IMR-90 (cell line): ENCODE measurements at regions not wholly inside any gene's neighbourhood (a gene's known extent, or its start where the extent isn't known, plus 50 kb on each side); places are given as distances from the start of the nearest gene placed in this dataset.

Source experiments
- ATAC-seq: fragments of 200-7000 bp; cut with Tn5 transposase; 2 replicates; pipeline ENCODE4 v1.9.1; 2020; ENCODE audit warnings: low read depth, mild to moderate bottlenecking, moderate library complexity
- BruUV-seq: library from RNA; stranded (reverse); fragments of 400-500 nt; replicated peaks from 2 replicates; lab custom pipeline; 2021; lab: Mats Ljungman, UMichigan
- CTCF ChIA-PET: fragments of 300-600 bp; formaldehyde crosslinking; extraction: SDS; loops from one replicate; lab custom pipeline; 2021; ENCODE audit warnings: antibody characterized with exemption; lab: Yijun Ruan, JAX
- POLR2A ChIA-PET: fragments of 300-600 bp; sonication (Branson Sonifier 250); formaldehyde crosslinking; loops from one replicate; lab custom pipeline; 2022; ENCODE audit warnings: antibody characterized with exemption; ENCODE audit not compliant: unreplicated experiment; lab: Charles Lee
- DNase-seq: peaks from one replicate; pipeline ENCODE4 v3.0.0; 2013
- H2AFZ ChIP-seq: replicated peaks from 2 replicates; pipeline ENCODE3; 2013; ENCODE audit warnings: low read length, mild to moderate bottlenecking; ENCODE audit not compliant: poor library complexity
- H2AK5ac ChIP-seq: 2 replicates; pipeline ENCODE4 v1.6.1; 2013; ENCODE audit warnings: low read depth, low read length, inconsistent platforms
- H2AK9ac ChIP-seq: replicated peaks from 2 replicates; pipeline ENCODE3; 2013; ENCODE audit warnings: mild to moderate bottlenecking, low read depth, low read length, moderate library complexity; ENCODE audit not compliant: poor library complexity
- H2BK120ac ChIP-seq: 2 replicates; pipeline ENCODE4 v1.6.1; 2013; ENCODE audit warnings: low read depth, low read length, inconsistent platforms
- H2BK15ac ChIP-seq: 3 replicates; pipeline ENCODE4 v1.6.1; 2013; ENCODE audit warnings: low read depth, low read length, inconsistent platforms
- H2BK20ac ChIP-seq: 2 replicates; pipeline ENCODE4 v1.6.1; 2013; ENCODE audit warnings: low read depth, mild to moderate bottlenecking, inconsistent platforms, low read length, moderate library complexity
- H2BK5ac ChIP-seq: 2 replicates; pipeline ENCODE4 v1.6.1; 2013; ENCODE audit warnings: mild to moderate bottlenecking, low read depth, low read length, inconsistent platforms; ENCODE audit not compliant: poor library complexity, severe bottlenecking
- H3K14ac ChIP-seq: replicated peaks from 2 replicates; pipeline ENCODE4 v1.6.1; 2013; ENCODE audit warnings: low read depth, low read length, inconsistent platforms
- H3K18ac ChIP-seq: 2 replicates; pipeline ENCODE4 v1.6.1; 2013; ENCODE audit warnings: low read depth, low read length, control low read depth
- H3K23ac ChIP-seq: 2 replicates; pipeline ENCODE4 v1.6.1; 2013; ENCODE audit warnings: low read depth, low read length, inconsistent platforms
- H3K27ac ChIP-seq: 2 replicates; pipeline ENCODE4 v1.5.1; 2013; ENCODE audit warnings: mild to moderate bottlenecking, control low read depth, low read length; ENCODE audit not compliant: insufficient read depth
- H3K27me3 ChIP-seq: 2 replicates; pipeline ENCODE4 v1.6.1; 2013; ENCODE audit warnings: low read length; ENCODE audit not compliant: control insufficient read depth, insufficient read depth
- H3K36me3 ChIP-seq: 2 replicates; pipeline ENCODE4 v1.6.1; 2013; ENCODE audit warnings: low read length, mixed read lengths; ENCODE audit not compliant: control insufficient read depth, insufficient read depth
- H3K4ac ChIP-seq: 2 replicates; pipeline ENCODE4 v1.6.1; 2013; ENCODE audit warnings: low read depth, low read length, inconsistent platforms
- H3K4me1 ChIP-seq: 2 replicates; pipeline ENCODE4 v1.6.1; 2013; ENCODE audit warnings: low read length, mixed read lengths; ENCODE audit not compliant: control insufficient read depth, insufficient read depth
- H3K4me2 ChIP-seq: 2 replicates; pipeline ENCODE4 v1.6.1; 2013; ENCODE audit warnings: low read depth, mild to moderate bottlenecking, control low read depth, low read length, moderate library complexity
- H3K4me3 ChIP-seq: 2 replicates; pipeline ENCODE4 v1.5.1; 2013; ENCODE audit warnings: low read depth, mild to moderate bottlenecking, control low read depth, low read length, moderate library complexity; ENCODE audit not compliant: insufficient read depth
- H3K56ac ChIP-seq: 2 replicates; pipeline ENCODE4 v1.6.1; 2013; ENCODE audit warnings: low read length, inconsistent platforms; ENCODE audit not compliant: insufficient read depth; ENCODE audit errors: extremely low read depth
- H3K79me1 ChIP-seq, 2 experiments: 2 replicates each; pipeline ENCODE4 v1.6.1; 2013; ENCODE audit warnings: low read length in 2 of 2, inconsistent platforms in 1 of 2, low read depth in 1 of 2
- H3K9ac ChIP-seq: 2 replicates; pipeline ENCODE4 v1.6.1; 2013; ENCODE audit warnings: low read depth, low read length, control low read depth
- H3K9me1 ChIP-seq: 2 replicates; pipeline ENCODE4 v1.6.1; 2013; ENCODE audit warnings: low read length, inconsistent platforms; ENCODE audit not compliant: insufficient read depth
- H3K9me3 ChIP-seq: 2 replicates; pipeline ENCODE4 v1.6.1; 2013; ENCODE audit warnings: low read length; ENCODE audit not compliant: control insufficient read depth, insufficient read depth
- H4K20me1 ChIP-seq: 2 replicates; pipeline ENCODE4 v1.6.1; 2013; ENCODE audit warnings: low read length, inconsistent platforms; ENCODE audit not compliant: insufficient read depth
- H4K5ac ChIP-seq: 2 replicates; pipeline ENCODE4 v1.6.1; 2013; ENCODE audit warnings: mild to moderate bottlenecking, low read depth, low read length, control low read depth
- H4K8ac ChIP-seq, 2 experiments: 2 replicates each; pipeline ENCODE4 v1.6.1; 2013; ENCODE audit warnings: low read depth in 2 of 2, low read length in 2 of 2, control low read depth in 1 of 2, inconsistent platforms in 1 of 2
- H4K91ac ChIP-seq: 2 replicates; pipeline ENCODE4 v1.6.1; 2013; ENCODE audit warnings: low read depth, low read length, inconsistent platforms; ENCODE audit not compliant: insufficient read depth
- BHLHE40 ChIP-seq: fragments of 150-350 bp; IDR thresholded peaks from 2 replicates; pipeline ENCODE4 v1.6.1; 2016; ENCODE audit warnings: mild to moderate bottlenecking, low read depth, low read length
- CEBPB ChIP-seq: IDR thresholded peaks from 2 replicates; pipeline ENCODE4 v1.6.1; 2012; ENCODE audit warnings: low read depth, low read length, improper control_type of control experiment
- FOS ChIP-seq: fragments of 150-350 bp; IDR thresholded peaks from 2 replicates; pipeline ENCODE4 v1.6.1; 2016; ENCODE audit warnings: low read depth, low read length
- MAZ ChIP-seq: IDR thresholded peaks from 2 replicates; pipeline ENCODE4 v1.6.1; 2012; ENCODE audit warnings: low read depth, mild to moderate bottlenecking, low read length, improper control_type of control experiment, moderate library complexity, borderline replicate concordance
- POLR2A ChIP-seq: IDR thresholded peaks from 2 replicates; pipeline ENCODE4 v1.6.1; 2012; ENCODE audit warnings: mild to moderate bottlenecking, low read depth, low read length
- RFX5 ChIP-seq: IDR thresholded peaks from 2 replicates; pipeline ENCODE4 v1.8.0; 2012; ENCODE audit warnings: low read depth, mild to moderate bottlenecking, low read length, moderate library complexity
- SMC3 ChIP-seq: fragments of 150-350 bp; IDR thresholded peaks from 2 replicates; pipeline ENCODE4 v1.6.1; 2016; ENCODE audit warnings: low read depth, mild to moderate bottlenecking, antibody characterized with exemption, low read length, moderate library complexity
- WGBS, 2 experiments: methylation state at CpG; one replicate each; pipeline versions ENCODE4 v1.1.5 to v1.1.7; 2013; ENCODE audit warnings: missing lambda C conversion rate in 2 of 2; ENCODE audit not compliant: insufficient read length in 1 of 2; ENCODE audit errors: extremely low coverage in 2 of 2; 5-methylcytosine and 5-hydroxymethylcytosine counted together
- dilution Hi-C: fragments of 300-500 bp; cut with HindIII; formaldehyde crosslinking; loops from one replicate; pipeline ENCODE4 v1.14.3; 2018; ENCODE audit warnings: low sequenced_read_pairs; ENCODE audit not compliant: unreplicated experiment
- in situ Hi-C: fragments of 300-500 bp; cut with MboI; formaldehyde crosslinking; loops from 3 replicates; pipeline ENCODE4 v1.14.3; 2019; ENCODE audit warnings: low sequenced_read_pairs, inconsistent platforms, mixed read lengths
- intact Hi-C: fragments of 100-400 bp; cut with micrococcal nuclease; formaldehyde crosslinking; loops from 2 replicates; pipeline ENCODE4 v1.10.0; 2022
- TF ChIP-seq, protein P1 (sequence below): fragments of 150-350 bp; IDR thresholded peaks from 2 replicates; pipeline ENCODE4 v1.6.1; 2016; ENCODE audit warnings: low read depth, mild to moderate bottlenecking, low read length, moderate library complexity, borderline replicate concordance
- TF ChIP-seq, protein P2 (sequence below): fragments of 150-350 bp; IDR thresholded peaks from 2 replicates; pipeline ENCODE4 v1.6.1; 2017; ENCODE audit warnings: mild to moderate bottlenecking, antibody characterized with exemption, low read length, low read depth

GRCh38 chr5:39721394-39721793, 296.6 kb upstream of the DAB2 start:
- Histone ChIP-seq H3K9ac (no peak overlapping the region), H3K36me3 (no peaks in the 10 kb centered on the region), H2AFZ (no peak overlapping the region), H2AK5ac (no peak overlapping the region), H3K79me1 (no peaks in the 10 kb centered on the region), H3K4me2 (no peak overlapping the region), H4K8ac (no peak overlapping the region), H3K4me3 (no peak overlapping the region), H3K4ac (no peak overlapping the region), H3K9me1 (no peaks in the 10 kb centered on the region), H4K91ac (no peak overlapping the region), H3K27me3 (no peaks in the 10 kb centered on the region), H3K56ac (no peak overlapping the region), H3K18ac (no peak overlapping the region), H2BK5ac (no peak overlapping the region), H2AK9ac (no peak overlapping the region), H3K9me3 (no peaks in the 10 kb centered on the region), H2BK120ac (no peak overlapping the region), H3K23ac (no peak overlapping the region), H3K14ac (no peak overlapping the region), H3K27ac (no peak overlapping the region), H3K4me1 (peaks cover 6% of the 10 kb centered on the region), H4K5ac (no peak overlapping the region), H4K20me1 (no peaks in the 10 kb centered on the region), H2BK15ac (no peak overlapping the region), H2BK20ac (no peak overlapping the region)
- POLR2A ChIA-PET: no interaction called here
- dilution Hi-C loops: no loop called here
- in situ Hi-C loops: no loop called here
- TF ChIP-seq FOS: no peak
- TF ChIP-seq, protein P1, sequence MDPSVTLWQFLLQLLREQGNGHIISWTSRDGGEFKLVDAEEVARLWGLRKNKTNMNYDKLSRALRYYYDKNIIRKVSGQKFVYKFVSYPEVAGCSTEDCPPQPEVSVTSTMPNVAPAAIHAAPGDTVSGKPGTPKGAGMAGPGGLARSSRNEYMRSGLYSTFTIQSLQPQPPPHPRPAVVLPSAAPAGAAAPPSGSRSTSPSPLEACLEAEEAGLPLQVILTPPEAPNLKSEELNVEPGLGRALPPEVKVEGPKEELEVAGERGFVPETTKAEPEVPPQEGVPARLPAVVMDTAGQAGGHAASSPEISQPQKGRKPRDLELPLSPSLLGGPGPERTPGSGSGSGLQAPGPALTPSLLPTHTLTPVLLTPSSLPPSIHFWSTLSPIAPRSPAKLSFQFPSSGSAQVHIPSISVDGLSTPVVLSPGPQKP: no peak
- no peak for TF ChIP-seq SMC3
- TF ChIP-seq MAZ: no peak
- TF ChIP-seq, protein P2, sequence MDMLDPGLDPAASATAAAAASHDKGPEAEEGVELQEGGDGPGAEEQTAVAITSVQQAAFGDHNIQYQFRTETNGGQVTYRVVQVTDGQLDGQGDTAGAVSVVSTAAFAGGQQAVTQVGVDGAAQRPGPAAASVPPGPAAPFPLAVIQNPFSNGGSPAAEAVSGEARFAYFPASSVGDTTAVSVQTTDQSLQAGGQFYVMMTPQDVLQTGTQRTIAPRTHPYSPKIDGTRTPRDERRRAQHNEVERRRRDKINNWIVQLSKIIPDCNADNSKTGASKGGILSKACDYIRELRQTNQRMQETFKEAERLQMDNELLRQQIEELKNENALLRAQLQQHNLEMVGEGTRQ: no peak
- no peak for TF ChIP-seq POLR2A
- TF ChIP-seq BHLHE40: no peak
- no peak for TF ChIP-seq RFX5
- TF ChIP-seq CEBPB: no peak
- DNase-seq (no peak), ATAC-seq (no peak)
- no TSS peak for BruUV-seq
- intact Hi-C loops: no loop called here
- CTCF ChIA-PET: no interaction called here
- WGBS, 2 experiments: 84% methylated on average over 3 of the region's 30 CpGs; no CpG with 5 or more reads in 1 of the 2 experiments
